Glutamatergic neuron (in vitro differentiated cells): ENCODE measurements at regions not wholly inside any gene's neighbourhood (a gene's known extent, or its start where the extent isn't known, plus 50 kb on each side); places are given as distances from the start of the nearest gene placed in this dataset.
"Not testable (repeated sequence)": the region's sequence is repeated elsewhere in the genome, so short reads cannot be mapped to it uniquely, and the experiment has no call there.

ENCODE experiments used
- DNase-seq: peaks from one replicate; pipeline ENCODE4 v3.0.0; 2022
- H3K27ac Mint-ChIP-seq: one replicate; pipeline ENCODE4 v1.8.0; 2020; ENCODE audit warnings: mild to moderate bottlenecking, mixed read lengths, inconsistent platforms; ENCODE audit not compliant: unreplicated experiment
- H3K27me3 Mint-ChIP-seq: one replicate; pipeline ENCODE4 v1.8.0; 2020; ENCODE audit warnings: mild to moderate bottlenecking, moderate library complexity, mixed read lengths, inconsistent platforms; ENCODE audit not compliant: unreplicated experiment
- H3K36me3 Mint-ChIP-seq: one replicate; pipeline ENCODE4 v1.8.0; 2020; ENCODE audit warnings: mild to moderate bottlenecking, mixed read lengths, inconsistent platforms; ENCODE audit not compliant: unreplicated experiment
- H3K4me1 Mint-ChIP-seq: one replicate; pipeline ENCODE4 v1.8.0; 2020; ENCODE audit warnings: mild to moderate bottlenecking, low read depth, mixed read lengths, inconsistent platforms; ENCODE audit not compliant: unreplicated experiment
- H3K4me3 Mint-ChIP-seq: one replicate; pipeline ENCODE4 v1.8.0; 2020; ENCODE audit warnings: mild to moderate bottlenecking, mixed read lengths, inconsistent platforms; ENCODE audit not compliant: unreplicated experiment
- H3K9me3 Mint-ChIP-seq: one replicate; pipeline ENCODE4 v1.8.0; 2020; ENCODE audit warnings: mild to moderate bottlenecking, moderate library complexity, mixed read lengths, inconsistent platforms; ENCODE audit not compliant: unreplicated experiment
- CTCF ChIP-seq: fragments of 200-600 bp; sonication (generic); IDR thresholded peaks from one replicate; pipeline ENCODE4 v1.5.0; 2021; ENCODE audit not compliant: partially characterized antibody, unreplicated experiment

DNA sequence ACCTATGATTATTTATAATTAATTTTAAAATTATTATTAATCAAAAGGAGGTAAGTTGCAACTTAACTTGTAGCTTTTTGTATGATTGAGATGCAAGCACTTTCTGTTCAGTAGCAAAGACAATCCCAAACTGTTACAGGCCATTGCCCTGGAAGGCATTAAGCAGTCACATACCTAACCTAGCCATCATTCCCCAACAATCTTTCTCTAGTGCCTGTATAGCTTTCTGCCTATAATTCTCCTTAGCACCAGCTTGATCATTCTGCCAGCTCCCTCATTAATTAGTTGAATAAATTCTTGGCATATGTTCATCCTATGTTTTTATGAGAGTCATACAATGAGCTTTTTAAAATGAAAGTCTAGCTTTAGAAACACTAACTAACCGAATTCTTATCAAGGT is 178.9 kb upstream of the TMEM106B start:
- Mint-ChIP-seq H3K27ac (no peak overlapping the region), H3K4me3 (no peak overlapping the region), H3K27me3 (no peaks in the 10 kb centered on the region), H3K36me3 (no peaks in the 10 kb centered on the region), H3K9me3 (no peaks in the 10 kb centered on the region), H3K4me1 (no peaks in the 10 kb centered on the region)
- no peak for TF ChIP-seq CTCF
- no peak for DNase-seq

- H3K9me3 Mint-ChIP-seq, H3K4me3 Mint-ChIP-seq, H3K36me3 Mint-ChIP-seq, H3K4me1 Mint-ChIP-seq, H3K27ac Mint-ChIP-seq, H3K27me3 Mint-ChIP-seq, DNase-seq: not testable (repeated sequence)
Observed at GRCh38 chr7:12043457-12043856, 167.6 kb upstream of the TMEM106B start.

- H3K9me3 Mint-ChIP-seq = no peaks in the 10 kb centered on the region
- peaks cover 5% of the 10 kb centered on the region for H3K36me3 Mint-ChIP-seq
- H3K4me3 Mint-ChIP-seq = no peak overlapping the region
- DNase-seq = no peak
- H3K4me1 Mint-ChIP-seq = no peaks in the 10 kb centered on the region
- no peak for TF ChIP-seq CTCF
- no peaks in the 10 kb centered on the region for H3K27me3 Mint-ChIP-seq
- no peak overlapping the region for H3K27ac Mint-ChIP-seq
Observed at GRCh38 chr7:12052211-12052610, 158.9 kb upstream of the TMEM106B start.

DNA sequence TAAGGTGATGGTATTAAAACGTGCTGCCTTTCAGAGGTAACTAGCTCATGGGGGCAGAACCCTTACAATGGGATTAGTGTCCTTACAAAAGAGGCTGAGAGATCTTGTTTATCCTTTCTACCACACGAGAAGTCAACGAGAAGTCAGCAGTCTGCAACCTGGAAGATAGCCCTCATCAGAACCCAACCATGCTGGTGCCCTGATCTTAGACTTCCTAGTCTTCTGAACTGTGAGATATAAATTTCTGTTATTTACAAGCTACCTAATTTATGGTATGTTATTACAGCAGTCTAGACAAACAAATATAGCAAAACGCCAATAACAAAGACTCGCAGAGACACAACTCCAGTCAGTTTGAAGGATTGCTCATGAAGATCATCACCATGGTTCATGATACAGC is 157.5 kb upstream of the TMEM106B start:
- H3K9me3 Mint-ChIP-seq = no peaks in the 10 kb centered on the region
- TF ChIP-seq CTCF = no peak
- no peak overlapping the region for H3K27ac Mint-ChIP-seq

DNA sequence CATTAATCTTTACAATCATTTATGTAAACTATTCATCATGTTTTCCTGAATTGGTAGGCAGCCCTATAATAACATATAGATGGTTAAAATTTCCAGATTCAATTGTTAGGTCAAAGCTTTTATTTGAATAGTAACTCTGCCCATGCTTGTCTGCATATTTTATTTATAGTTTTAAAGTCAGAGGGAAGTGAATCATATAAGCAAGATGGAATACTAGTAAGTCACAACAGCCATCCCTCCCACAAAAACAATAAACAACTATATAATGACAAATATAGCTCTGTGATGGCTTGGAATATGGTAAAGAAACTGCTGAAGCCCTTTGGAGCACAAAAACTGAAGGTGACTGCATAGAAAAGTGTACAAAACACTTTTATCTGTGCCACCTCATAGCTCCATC is 156.3 kb upstream of the TMEM106B start:
- Mint-ChIP-seq H3K9me3 (no peaks in the 10 kb centered on the region), H3K27me3 (no peaks in the 10 kb centered on the region), H3K4me1 (no peaks in the 10 kb centered on the region), H3K36me3 (peaks cover 9% of the 10 kb centered on the region), H3K4me3 (no peak overlapping the region), H3K27ac (no peak overlapping the region)
- no peak for DNase-seq
- no peak for TF ChIP-seq CTCF

More for the DNA sequence above, 157.5 kb upstream of the TMEM106B start:
- Mint-ChIP-seq H3K4me1 (no peaks in the 10 kb centered on the region), H3K4me3 (no peak overlapping the region), H3K36me3 (peaks cover 9% of the 10 kb centered on the region), H3K27me3 (no peaks in the 10 kb centered on the region)
- no peak for DNase-seq

GRCh38 chr7:12056381-12056780 is 154.7 kb upstream of the TMEM106B start:
- no peak for TF ChIP-seq CTCF
- Mint-ChIP-seq H3K27me3 (no peaks in the 10 kb centered on the region), H3K27ac (no peak overlapping the region), H3K36me3 (peaks cover 9% of the 10 kb centered on the region), H3K4me3 (no peak overlapping the region), H3K9me3 (no peaks in the 10 kb centered on the region), H3K4me1 (no peaks in the 10 kb centered on the region)
- DNase-seq = no peak
